OCI-LY7 (cell line): ENCODE measurements at regions not wholly inside any gene's neighbourhood (a gene's known extent, or its start where the extent isn't known, plus 50 kb on each side); places are given as distances from the start of the nearest gene placed in this dataset.

ENCODE experiments used
- BruUV-seq: library from RNA; stranded (reverse); fragments of 400-500 nt; replicated peaks from 2 replicates; lab custom pipeline; 2021; lab: Mats Ljungman, UMichigan
- CTCF ChIA-PET: fragments of 300-600 bp; sonication (Branson Sonifier 250); formaldehyde crosslinking; loops from one replicate; lab custom pipeline; 2022; ENCODE audit warnings: antibody characterized with exemption; ENCODE audit not compliant: unreplicated experiment; lab: Charles Lee
- POLR2A ChIA-PET: fragments of 300-600 bp; sonication (Branson Sonifier 250); formaldehyde crosslinking; loops from one replicate; lab custom pipeline; 2022; ENCODE audit warnings: antibody characterized with exemption; lab: Charles Lee
- DNase-seq: peaks from one replicate; pipeline ENCODE4 v3.0.0-alpha.2; 2015; ENCODE audit warnings: low spot score
- H2AFZ ChIP-seq: fragments of 200-600 bp; sonication (generic), shearing (Covaris generic); 2 replicates; pipeline ENCODE4 v1.6.1; 2014; ENCODE audit warnings: mild to moderate bottlenecking, antibody characterized with exemption, low read length, moderate library complexity
- H3K27ac ChIP-seq: fragments of 200-600 bp; sonication (generic); 2 replicates; pipeline ENCODE4 v1.5.1; 2014; ENCODE audit warnings: mixed run types, low read depth, mild to moderate bottlenecking, moderate library complexity, low read length, inconsistent platforms; ENCODE audit not compliant: poor library complexity, severe bottlenecking
- H3K36me3 ChIP-seq: fragments of 200-600 bp; sonication (generic); 2 replicates; pipeline ENCODE4 v1.6.1; 2014; ENCODE audit warnings: mild to moderate bottlenecking, antibody characterized with exemption, low read length, moderate library complexity, mixed read lengths; ENCODE audit not compliant: insufficient read depth
- H3K4me1 ChIP-seq: fragments of 200-600 bp; sonication (generic); 2 replicates; pipeline ENCODE4 v1.5.1; 2014; ENCODE audit warnings: mild to moderate bottlenecking, low read length; ENCODE audit not compliant: insufficient read depth, poor library complexity, severe bottlenecking
- H3K4me2 ChIP-seq: fragments of 200-600 bp; sonication (generic); 2 replicates; pipeline ENCODE4 v1.6.1; 2014; ENCODE audit warnings: mild to moderate bottlenecking, low read length
- H3K4me3 ChIP-seq: fragments of 200-600 bp; sonication (generic); 2 replicates; pipeline ENCODE4 v1.5.1; 2014; ENCODE audit warnings: mild to moderate bottlenecking, low read depth, low read length; ENCODE audit not compliant: poor library complexity, severe bottlenecking
- H3K79me2 ChIP-seq: fragments of 200-600 bp; sonication (generic); 2 replicates; pipeline ENCODE4 v1.6.1; 2016; ENCODE audit warnings: low read depth, mild to moderate bottlenecking, low read length, moderate library complexity, mixed read lengths; ENCODE audit not compliant: insufficient read depth
- H3K9me2 ChIP-seq: fragments of 200-600 bp; sonication (generic); 2 replicates; pipeline ENCODE4 v1.6.1; 2016; ENCODE audit warnings: mild to moderate bottlenecking, low read length, mixed read lengths; ENCODE audit not compliant: insufficient read depth
- H3K9me3 ChIP-seq: fragments of 200-600 bp; sonication (generic); 2 replicates; pipeline ENCODE4 v1.6.1; 2014; ENCODE audit warnings: mild to moderate bottlenecking, mixed run types, low read length, mixed read lengths
- H4K20me1 ChIP-seq: fragments of 200-600 bp; sonication (generic); 2 replicates; pipeline ENCODE4 v1.6.1; 2014; ENCODE audit warnings: mild to moderate bottlenecking, antibody characterized with exemption, low read length, moderate library complexity, mixed read lengths; ENCODE audit not compliant: insufficient read depth
- EZH2phosphoT487 ChIP-seq: fragments of 200-600 bp; sonication (generic); IDR thresholded peaks from 2 replicates; pipeline ENCODE4 v1.6.1; 2018; ENCODE audit warnings: low read depth, borderline replicate concordance, mild to moderate bottlenecking, mixed run types, antibody characterized with exemption, low read length, moderate library complexity, mixed read lengths
- intact Hi-C: fragments of 100-400 bp; cut with micrococcal nuclease; formaldehyde crosslinking; loops from one replicate; pipeline ENCODE4 v1.10.0; 2022; ENCODE audit not compliant: unreplicated experiment
- TF ChIP-seq, protein P1 (sequence below): fragments of 200-600 bp; sonication (generic); conservative IDR thresholded peaks from 2 replicates; pipeline ENCODE4 v1.5.1; 2014; ENCODE audit warnings: mild to moderate bottlenecking, antibody characterized with exemption, low read length, moderate library complexity, mixed read lengths

DNA sequence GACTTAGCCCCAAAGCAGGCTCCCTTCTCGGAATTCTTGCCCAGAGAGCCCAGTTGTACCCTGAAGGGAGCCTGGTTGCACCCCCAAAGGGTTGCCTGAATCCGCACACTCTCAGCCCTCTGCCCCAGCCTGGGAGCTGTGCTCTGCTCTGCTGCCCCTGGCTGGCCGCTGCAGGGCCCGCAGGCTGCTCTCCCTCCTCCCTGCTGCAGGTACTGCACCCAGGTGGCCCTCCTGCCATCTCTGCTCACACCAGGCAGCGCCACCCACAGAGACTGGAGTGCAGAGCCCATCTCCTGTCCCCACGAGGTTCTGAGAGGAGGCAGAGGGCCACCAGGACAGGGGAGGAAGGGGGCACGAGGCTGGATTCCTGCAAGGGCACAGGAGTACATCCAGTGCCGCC lies 134.2 kb upstream of the NSMCE3 start:
- BruUV-seq, result no TSS peak

DNA sequence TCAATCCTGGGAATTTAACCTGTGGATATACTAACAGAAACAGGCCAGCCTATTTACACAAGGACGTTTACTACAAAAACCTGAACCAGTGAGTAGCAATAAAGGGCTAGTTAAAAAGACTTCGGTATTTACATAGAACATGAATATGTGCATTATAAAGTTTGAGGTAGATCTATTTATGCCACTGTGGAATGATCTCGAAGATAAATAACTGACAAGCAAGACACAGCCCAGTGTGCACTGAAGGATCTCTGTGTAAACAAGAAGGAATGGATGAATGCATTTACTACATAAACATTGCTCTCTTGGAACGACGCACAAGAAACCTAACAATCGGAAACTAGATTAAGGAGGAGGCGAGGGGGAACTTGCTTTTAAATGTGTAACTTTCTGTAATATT lies 132.0 kb upstream of the NSMCE3 start:
- no peak overlapping the region for H3K27ac ChIP-seq
- no peaks in the 10 kb centered on the region for H3K4me1 ChIP-seq
- H4K20me1 ChIP-seq, result no peaks in the 10 kb centered on the region
- BruUV-seq, result no TSS peak
- H3K4me3 ChIP-seq, result no peak overlapping the region
- no peaks in the 10 kb centered on the region for H3K9me3 ChIP-seq
- no peaks in the 10 kb centered on the region for H3K36me3 ChIP-seq
- no peaks in the 10 kb centered on the region for H3K79me2 ChIP-seq
- no peak for TF ChIP-seq EZH2phosphoT487
- TF ChIP-seq, protein P1, sequence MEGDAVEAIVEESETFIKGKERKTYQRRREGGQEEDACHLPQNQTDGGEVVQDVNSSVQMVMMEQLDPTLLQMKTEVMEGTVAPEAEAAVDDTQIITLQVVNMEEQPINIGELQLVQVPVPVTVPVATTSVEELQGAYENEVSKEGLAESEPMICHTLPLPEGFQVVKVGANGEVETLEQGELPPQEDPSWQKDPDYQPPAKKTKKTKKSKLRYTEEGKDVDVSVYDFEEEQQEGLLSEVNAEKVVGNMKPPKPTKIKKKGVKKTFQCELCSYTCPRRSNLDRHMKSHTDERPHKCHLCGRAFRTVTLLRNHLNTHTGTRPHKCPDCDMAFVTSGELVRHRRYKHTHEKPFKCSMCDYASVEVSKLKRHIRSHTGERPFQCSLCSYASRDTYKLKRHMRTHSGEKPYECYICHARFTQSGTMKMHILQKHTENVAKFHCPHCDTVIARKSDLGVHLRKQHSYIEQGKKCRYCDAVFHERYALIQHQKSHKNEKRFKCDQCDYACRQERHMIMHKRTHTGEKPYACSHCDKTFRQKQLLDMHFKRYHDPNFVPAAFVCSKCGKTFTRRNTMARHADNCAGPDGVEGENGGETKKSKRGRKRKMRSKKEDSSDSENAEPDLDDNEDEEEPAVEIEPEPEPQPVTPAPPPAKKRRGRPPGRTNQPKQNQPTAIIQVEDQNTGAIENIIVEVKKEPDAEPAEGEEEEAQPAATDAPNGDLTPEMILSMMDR, result no peak
- no peak overlapping the region for H3K4me2 ChIP-seq
- ChIA-PET POLR2A (no interaction called here), CTCF (no interaction called here)
- no peaks in the 10 kb centered on the region for H3K9me2 ChIP-seq
- H2AFZ ChIP-seq, result no peak overlapping the region
- intact Hi-C loops, result no loop called here
- no peak for DNase-seq

More for the DNA sequence above, 134.2 kb upstream of the NSMCE3 start:
- Histone ChIP-seq H3K4me3 (no peak overlapping the region), H3K4me1 (no peaks in the 10 kb centered on the region), H4K20me1 (no peaks in the 10 kb centered on the region), H2AFZ (no peak overlapping the region), H3K79me2 (no peaks in the 10 kb centered on the region), H3K27ac (no peak overlapping the region), H3K9me3 (no peaks in the 10 kb centered on the region), H3K4me2 (no peak overlapping the region), H3K36me3 (no peaks in the 10 kb centered on the region), H3K9me2 (no peaks in the 10 kb centered on the region)
- intact Hi-C loops, result no loop called here
- POLR2A ChIA-PET, result no interaction called here
- no peak for DNase-seq
- no peak for TF ChIP-seq EZH2phosphoT487
- TF ChIP-seq, protein P1, result no peak
- CTCF ChIA-PET, result no interaction called here

DNA sequence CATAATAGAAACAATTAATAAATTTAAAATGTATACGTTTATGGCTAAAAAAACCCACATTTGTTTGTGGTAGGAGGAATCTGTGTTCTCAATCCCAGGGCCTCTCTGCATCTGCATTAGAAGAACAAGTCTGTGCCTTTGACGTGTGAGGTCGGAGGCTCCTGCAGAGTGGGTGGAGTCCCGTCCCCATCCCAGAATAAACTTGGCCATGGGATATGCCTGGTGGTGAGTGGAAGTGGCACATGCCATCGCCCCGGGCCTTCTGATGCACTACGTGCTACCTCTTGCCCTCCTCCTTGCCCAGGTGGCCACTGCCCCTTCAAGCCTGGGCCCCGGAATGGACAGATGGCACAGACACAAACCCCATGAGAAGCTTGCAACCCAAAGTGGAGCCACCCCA lies 131.1 kb upstream of the NSMCE3 start:
- Histone ChIP-seq H3K79me2 (no peaks in the 10 kb centered on the region), H3K9me2 (no peaks in the 10 kb centered on the region), H3K36me3 (no peaks in the 10 kb centered on the region), H3K9me3 (no peaks in the 10 kb centered on the region), H3K4me1 (no peaks in the 10 kb centered on the region), H2AFZ (no peak overlapping the region), H3K4me2 (no peak overlapping the region), H3K4me3 (no peak overlapping the region), H4K20me1 (no peaks in the 10 kb centered on the region), H3K27ac (no peak overlapping the region)
- ChIA-PET CTCF (no interaction called here), POLR2A (no interaction called here)
- no TSS peak for BruUV-seq
- TF ChIP-seq EZH2phosphoT487, result no peak
- TF ChIP-seq, protein P1, result no peak
- intact Hi-C loops, result no loop called here
- no peak for DNase-seq
